ENCODE measurements at regions not wholly inside any gene's neighbourhood (a gene's known extent, or its start where the extent isn't known, plus 50 kb on each side); places are given as distances from the start of the nearest gene placed in this dataset.
A peak's percentile ranks its signal among the peaks of the same experiment; 100 is the strongest.

DNA sequence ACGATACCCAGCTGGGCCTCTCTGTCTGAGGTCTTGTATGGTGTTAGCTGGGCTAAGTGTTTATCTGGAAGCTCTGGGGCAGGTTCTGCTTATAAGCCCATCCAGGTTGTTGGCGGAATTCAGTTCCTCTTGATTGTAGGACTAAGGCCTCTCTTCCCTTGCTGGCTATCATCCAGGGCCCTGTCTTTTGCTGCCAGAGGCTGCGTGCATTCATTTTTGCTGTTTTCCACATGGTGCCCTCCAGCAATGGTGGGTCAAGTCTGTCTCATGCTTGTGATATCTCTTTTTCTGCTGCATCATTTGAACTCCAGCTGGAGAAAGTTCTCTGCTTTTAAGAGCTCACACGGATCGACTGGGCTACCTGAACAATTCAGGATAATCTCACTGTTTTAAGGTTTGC is 105.7 kb upstream of the ZNF618 start:
- no peak for DNase-seq (ENCODE audit: low read depth, low spot score)
- TF ChIP-seq, protein P1, sequence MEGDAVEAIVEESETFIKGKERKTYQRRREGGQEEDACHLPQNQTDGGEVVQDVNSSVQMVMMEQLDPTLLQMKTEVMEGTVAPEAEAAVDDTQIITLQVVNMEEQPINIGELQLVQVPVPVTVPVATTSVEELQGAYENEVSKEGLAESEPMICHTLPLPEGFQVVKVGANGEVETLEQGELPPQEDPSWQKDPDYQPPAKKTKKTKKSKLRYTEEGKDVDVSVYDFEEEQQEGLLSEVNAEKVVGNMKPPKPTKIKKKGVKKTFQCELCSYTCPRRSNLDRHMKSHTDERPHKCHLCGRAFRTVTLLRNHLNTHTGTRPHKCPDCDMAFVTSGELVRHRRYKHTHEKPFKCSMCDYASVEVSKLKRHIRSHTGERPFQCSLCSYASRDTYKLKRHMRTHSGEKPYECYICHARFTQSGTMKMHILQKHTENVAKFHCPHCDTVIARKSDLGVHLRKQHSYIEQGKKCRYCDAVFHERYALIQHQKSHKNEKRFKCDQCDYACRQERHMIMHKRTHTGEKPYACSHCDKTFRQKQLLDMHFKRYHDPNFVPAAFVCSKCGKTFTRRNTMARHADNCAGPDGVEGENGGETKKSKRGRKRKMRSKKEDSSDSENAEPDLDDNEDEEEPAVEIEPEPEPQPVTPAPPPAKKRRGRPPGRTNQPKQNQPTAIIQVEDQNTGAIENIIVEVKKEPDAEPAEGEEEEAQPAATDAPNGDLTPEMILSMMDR (IDR thresholded peaks at IDR 0.05; ENCODE audit: insufficient read depth, low read length, missing control alignments), result no peak
- CTCF ChIA-PET, result interaction anchor here (0.7 to 1.5 kb wide), 3 partner anchors 11 to 313 kb away, joined by 3 to 4 read pairs (median 3); no protein-coding TSS in a partner anchor
- H3K4me3 ChIP-seq (ENCODE audit: low read depth, low read length), result no peak overlapping the region
- POLR2A ChIA-PET, result no interaction called here

DNA sequence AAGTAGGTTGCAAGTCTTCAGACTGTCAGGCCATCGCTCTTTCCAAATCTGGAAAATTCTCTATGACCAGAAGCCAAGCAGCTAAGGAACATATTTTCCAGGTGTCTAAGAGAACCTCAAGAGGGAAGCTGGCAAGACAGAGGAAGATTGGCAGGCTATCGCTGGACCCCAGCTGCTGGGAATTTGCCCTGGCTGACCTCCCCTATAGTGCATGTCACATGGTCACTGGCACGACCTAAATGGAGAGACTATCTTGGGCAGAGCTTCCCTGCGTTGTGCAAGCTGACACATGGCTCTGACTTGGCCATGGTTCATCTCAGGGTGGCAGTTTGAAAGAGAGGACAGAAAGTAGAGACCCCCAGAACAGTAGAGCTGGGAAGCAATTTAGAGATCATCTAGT is 104.9 kb upstream of the ZNF618 start:
- TF ChIP-seq, protein P1 (IDR thresholded peaks at IDR 0.05; ENCODE audit: insufficient read depth, low read length, missing control alignments), result no peak
- no peak overlapping the region for H3K4me3 ChIP-seq (ENCODE audit: low read depth, low read length)
- DNase-seq (ENCODE audit: low read depth, low spot score), result no peak
- ChIA-PET CTCF (interaction anchor here (0.7 to 1.5 kb wide), 3 partner anchors 10 to 312 kb away, joined by 3 to 4 read pairs (median 3); no protein-coding TSS in a partner anchor), POLR2A (no interaction called here)

DNA sequence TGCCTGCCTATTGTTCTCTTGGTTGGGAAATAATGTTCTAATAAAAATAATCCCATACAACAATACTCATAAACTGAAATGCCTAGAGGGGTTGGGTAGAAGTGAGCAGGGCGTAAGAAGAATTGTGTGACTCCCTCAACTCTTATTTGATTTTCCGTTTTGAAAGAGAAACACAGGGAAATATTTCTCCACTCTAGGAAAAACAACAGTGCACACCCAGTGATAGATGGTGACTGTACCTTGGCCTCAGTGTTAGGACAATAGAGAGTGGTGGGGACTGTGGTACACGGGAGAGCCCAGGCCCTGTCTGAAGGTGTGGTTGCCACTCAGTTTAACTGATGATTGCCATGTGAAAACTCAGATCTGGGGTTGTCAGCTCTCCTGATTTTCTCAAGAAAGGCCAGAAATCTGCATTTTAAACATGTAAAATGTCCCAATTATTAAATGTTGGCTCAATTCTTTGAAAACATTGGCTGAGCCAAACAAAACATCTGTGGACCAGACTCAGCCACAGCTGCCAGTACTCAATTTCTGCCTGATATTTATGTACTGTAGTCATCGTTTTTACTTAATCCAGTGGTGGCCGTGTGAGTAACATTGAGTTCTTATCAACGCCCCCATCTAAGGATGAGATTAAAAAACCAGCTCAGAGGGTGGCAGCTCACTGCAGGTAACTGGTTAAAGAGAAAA is 103.8 kb upstream of the ZNF618 start:
- ChIA-PET POLR2A (no interaction called here), CTCF (interaction anchor here (2.2 kb wide), 1 partner anchor 35 kb away, joined by 7 read pairs; no protein-coding TSS in a partner anchor)
- no peak overlapping the region for H3K4me3 ChIP-seq (ENCODE audit: low read depth, low read length)
- peak; percentile 9 for DNase-seq (ENCODE audit: low read depth, low spot score)
- TF ChIP-seq, protein P1 (IDR thresholded peaks at IDR 0.05; ENCODE audit: insufficient read depth, low read length, missing control alignments), result no peak

DNA sequence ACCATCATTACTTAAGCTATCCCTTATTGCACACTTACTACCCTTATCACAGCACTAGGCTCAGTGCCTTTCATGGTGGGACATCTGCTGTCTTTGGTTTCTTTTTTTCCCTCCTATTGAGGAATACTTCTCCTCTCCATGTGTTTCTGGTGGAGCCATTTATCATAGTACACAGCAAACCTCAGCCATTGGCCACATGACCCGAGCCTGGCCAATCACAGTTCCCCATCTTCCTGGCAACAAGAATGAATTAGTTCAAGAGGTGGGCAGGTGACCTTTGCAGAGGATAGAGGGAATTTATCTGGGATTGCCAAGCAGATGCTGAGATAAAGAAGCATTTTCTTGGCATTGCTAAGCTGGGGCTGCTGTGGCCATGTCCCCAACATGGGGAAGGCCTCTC is 101.1 kb upstream of the ZNF618 start:
- H3K4me3 ChIP-seq (ENCODE audit: low read depth, low read length), result no peak overlapping the region
- POLR2A ChIA-PET, result no interaction called here
- TF ChIP-seq, protein P1 (IDR thresholded peaks at IDR 0.05; ENCODE audit: insufficient read depth, low read length, missing control alignments), result no peak
- CTCF ChIA-PET, result no interaction called here
- no peak for DNase-seq (ENCODE audit: low read depth, low spot score)

DNA sequence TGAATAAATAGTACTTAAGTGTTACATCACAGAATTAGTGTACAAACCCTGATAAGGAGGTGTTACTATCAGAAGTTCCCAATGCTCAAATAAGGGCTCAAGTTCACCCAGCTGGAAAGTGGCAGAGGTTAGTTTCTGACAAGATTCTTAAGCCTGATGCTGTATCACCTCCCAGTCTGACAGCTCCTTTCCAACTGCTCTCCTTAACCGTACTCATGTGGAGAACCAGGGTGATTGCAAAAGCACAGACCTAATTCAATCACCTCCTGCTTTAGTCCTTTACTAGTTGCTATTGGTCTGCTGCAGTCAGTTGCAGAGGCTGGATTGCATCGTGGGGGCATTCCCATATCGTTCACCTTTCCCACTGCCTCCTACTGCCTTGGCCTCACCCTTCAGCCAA is 100.4 kb upstream of the ZNF618 start:
- TF ChIP-seq, protein P1 (IDR thresholded peaks at IDR 0.05; ENCODE audit: insufficient read depth, low read length, missing control alignments), result no peak
- POLR2A ChIA-PET, result no interaction called here
- H3K4me3 ChIP-seq (ENCODE audit: low read depth, low read length), result no peak overlapping the region
- CTCF ChIA-PET, result no interaction called here
- no peak for DNase-seq (ENCODE audit: low read depth, low spot score)

DNA sequence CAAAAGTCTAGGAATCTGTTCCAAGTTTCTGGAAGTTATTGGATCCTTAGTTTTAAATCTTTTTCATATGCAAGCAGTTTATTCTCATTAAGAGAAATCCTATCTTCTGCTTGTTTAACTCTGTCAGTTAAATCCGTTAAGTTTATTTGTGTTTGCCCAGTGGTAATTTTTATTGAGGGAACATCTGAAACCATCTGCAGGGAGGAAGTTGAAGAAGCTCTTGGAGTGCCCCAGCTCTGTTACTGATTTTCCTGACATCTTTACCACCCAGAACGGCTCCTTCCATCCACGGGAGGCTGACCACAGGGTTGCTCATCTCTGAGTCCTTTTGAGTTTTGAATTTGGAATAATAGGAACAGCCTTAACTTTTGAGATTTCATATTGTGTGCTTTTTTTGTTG is 99.9 kb upstream of the ZNF618 start:
- POLR2A ChIA-PET, result no interaction called here
- no peak for DNase-seq (ENCODE audit: low read depth, low spot score)
- TF ChIP-seq, protein P1 (IDR thresholded peaks at IDR 0.05; ENCODE audit: insufficient read depth, low read length, missing control alignments), result no peak
- CTCF ChIA-PET, result interaction anchor here (2.2 kb wide), 1 partner anchor 31 kb away, joined by 8 read pairs; no protein-coding TSS in a partner anchor
- no peak overlapping the region for H3K4me3 ChIP-seq (ENCODE audit: low read depth, low read length)

All from AG04449 (cell line).